GDM1 (cell line): ENCODE measurements at regions not wholly inside any gene's neighbourhood (a gene's known extent, or its start where the extent isn't known, plus 50 kb on each side); places are given as distances from the start of the nearest gene placed in this dataset.
"Not testable (repeated sequence)": the region's sequence is repeated elsewhere in the genome, so short reads cannot be mapped to it uniquely, and the experiment has no call there.

Source experiments
- DNase-seq: peaks from one replicate; lab custom pipeline; 2025; lab: John Stamatoyannopoulos, UW

DNA sequence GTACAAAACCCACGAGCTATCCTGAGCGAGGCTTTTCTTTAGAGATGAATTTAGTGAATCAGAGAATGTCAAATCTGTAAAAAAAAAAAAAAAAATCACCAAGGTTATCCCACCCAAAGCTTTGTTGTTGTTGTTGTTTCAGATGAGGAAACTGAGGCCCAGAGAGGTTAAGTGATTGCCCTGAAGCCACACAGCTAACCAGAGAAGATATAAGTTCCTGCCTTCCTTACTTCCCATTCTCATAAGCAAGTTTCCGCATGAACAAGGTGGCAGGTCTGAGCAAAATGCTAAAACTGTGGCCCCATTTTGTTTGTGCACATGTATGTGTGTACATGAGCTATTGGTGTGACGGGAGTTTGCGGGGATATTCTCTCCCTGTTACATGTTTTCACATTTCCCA lies 352.1 kb upstream of the ZFHX3 start:
- no peak for DNase-seq

DNA sequence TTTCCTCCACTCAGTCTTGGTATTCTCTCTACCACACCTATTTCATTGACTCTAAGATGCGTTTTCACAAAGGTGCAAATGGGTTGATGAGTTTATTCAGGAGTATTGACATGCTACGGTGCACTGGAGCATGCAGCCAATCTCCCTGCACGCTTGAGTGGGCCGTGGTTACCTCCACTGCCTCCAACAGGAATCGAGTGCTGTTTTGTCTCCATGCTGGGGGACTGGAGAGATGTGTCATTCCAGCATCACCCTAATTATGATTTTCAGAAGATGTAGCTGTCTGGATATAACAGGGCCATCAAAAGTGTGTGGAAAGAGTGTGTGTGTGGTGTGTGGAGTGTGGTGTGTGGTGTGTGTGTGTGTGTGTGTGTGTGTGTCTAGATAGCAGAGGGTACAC lies 351.6 kb upstream of the ZFHX3 start:
- DNase-seq, result no peak

DNA sequence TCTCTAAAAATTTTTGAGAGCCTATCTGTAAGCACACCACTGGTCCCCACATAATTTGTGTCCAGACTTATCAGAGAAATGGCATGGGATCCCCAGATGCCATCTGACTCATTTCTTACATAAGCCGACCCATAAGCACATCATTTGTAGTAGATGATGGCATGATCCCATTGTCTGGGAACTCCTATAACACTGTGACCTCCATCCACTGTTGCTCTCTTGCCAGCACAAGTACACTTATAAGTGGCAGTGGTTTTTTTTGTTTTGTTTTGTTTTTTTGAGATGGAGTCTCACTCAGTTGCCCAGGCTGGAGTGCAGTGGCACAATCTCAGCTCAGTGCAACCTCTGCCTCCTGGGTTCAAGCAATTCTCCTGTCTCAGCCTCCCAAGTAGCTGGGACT lies 350.7 kb upstream of the ZFHX3 start:
- not testable (repeated sequence) for DNase-seq

DNA sequence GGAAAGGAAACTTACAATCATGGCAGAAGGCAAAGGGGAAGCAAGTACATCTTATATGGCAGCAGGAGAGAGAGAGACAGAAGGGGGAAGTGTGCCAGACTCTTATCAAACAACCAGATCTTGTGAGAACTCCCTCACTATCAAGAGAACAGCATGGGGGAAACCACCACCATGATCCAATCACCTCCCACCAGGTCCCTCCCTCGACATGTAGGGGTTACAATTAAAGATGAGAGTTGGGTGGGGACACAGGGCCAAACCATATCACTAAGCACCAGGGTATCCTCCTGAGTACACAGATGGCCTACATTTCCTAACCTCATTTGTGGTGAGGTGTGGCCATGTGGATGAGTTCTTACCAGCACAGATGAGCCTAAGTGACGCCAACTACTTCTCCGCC lies 348.6 kb upstream of the ZFHX3 start:
- DNase-seq, result peak; percentile 83

DNA sequence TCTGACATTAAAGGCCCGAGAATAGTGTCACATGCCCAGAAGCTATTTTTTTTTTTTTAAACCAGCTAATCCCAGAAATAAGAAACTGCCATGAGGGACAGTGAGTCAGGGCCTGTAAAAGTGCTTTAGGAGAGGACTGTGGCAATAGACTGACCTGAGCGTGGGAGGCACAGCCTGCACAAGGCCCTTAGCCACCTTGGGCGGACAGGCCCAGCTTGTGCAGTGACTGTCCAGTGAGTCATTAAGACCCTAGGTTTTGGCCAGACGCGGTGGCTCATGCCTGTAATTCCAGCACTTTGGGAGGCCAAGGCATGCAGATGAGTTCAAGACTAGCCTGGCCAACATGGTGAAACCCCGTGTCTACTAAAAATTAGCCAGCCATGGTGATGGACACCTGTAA lies 343.0 kb upstream of the ZFHX3 start:
- no peak for DNase-seq

DNA sequence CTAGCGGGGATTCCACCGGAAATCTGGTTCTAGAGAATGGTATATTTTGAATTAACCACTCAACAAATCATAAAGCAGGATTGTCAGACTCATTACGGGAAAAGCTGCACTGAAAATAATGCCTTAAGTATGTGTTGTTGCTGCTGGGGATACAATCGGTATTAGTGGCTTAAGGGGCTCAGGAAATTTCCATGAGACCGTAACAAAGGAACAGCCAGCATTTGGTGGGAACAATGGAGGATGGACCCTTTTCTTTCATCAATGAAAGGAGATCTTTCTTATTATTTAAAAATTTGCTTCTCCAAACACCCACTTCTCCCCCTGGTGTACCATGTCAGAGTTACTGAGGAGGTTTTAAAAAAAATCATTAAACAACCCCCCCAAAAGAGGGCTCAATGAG lies 342.6 kb upstream of the ZFHX3 start:
- DNase-seq, result no peak

DNA sequence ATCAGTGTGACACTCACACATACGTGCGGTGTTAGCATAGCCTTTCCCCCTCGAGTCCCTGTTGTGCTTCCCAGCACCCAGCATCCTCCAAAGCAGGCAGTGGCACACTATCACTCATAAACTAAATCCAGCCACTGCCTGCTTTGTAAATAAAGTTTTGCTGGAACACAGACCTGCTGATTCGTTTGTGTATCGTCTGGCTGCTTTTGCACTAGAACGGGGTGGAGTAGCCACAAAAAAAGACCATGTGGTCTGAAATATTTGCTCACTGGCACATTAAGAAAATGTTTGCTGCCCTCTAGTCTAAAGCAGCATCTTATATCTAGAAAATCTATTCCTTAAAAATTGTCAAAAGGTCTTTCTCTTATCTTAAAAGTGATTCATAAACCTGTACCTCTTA lies 341.2 kb upstream of the ZFHX3 start:
- DNase-seq, result no peak

DNA sequence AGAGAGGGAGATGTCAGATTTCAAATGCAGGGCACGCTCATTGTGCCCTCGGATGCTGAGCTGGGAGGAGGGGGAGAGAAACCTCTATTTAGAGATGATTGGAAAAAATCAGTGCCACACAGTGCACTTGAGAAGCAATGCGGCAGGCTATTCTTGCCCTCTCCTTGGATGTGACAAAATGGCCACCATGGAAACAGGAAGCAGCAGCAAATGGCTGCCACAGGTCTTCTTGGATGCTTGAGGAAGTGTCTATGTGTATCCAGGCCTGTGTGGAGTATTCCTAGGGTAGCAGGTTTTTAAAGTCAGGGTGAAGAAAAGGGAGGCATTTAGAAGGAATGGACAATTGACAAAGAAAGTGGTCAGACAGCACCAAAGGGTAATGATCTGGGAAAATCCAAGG lies 340.1 kb upstream of the ZFHX3 start:
- no peak for DNase-seq

DNA sequence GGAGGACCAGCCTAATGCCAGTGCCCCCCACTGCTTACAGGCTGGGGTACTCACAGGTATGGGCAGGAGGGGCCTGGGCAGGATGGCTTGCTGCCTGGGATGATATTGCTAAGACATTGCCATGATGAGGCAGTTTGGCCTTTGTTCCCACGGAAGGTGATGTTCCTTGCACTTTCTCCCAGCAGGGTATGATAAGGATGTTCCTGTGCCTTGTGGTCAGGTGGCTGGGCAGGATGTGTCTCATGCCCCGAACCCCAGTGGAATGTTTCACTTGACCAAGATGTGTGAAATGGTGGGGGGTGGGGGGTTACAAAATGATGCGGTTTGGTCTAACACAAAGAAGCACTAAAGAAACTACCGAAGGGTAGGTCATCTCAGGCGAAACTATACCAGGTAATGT lies 337.8 kb upstream of the ZFHX3 start:
- no peak for DNase-seq

DNA sequence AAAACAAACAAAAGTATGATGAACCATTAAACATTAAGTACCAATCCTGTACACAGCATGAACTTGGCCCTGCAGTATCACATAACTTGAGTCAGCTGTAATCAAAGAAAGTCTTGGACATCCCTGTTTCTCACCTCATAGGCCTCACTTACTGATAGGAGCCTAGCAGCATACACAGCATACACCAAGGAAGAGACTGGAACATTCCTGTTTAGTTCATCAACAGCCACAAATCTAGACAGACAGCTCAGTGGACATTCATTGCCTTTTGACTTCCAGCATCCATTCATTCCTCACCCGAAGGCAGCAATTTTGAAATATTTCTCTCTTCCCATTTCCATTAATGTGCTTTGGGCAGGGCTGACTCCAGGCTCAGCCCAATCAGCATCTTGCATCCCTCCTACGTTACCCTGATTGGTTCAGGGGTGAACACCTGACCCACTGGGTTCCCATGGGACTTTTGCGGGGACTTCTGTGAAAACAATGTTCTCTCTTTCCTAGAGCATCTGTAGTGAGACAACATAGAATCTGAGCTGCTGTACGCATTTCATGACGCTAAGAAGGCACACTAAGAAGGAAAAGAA lies 336.7 kb upstream of the ZFHX3 start:
- no peak for DNase-seq

DNA sequence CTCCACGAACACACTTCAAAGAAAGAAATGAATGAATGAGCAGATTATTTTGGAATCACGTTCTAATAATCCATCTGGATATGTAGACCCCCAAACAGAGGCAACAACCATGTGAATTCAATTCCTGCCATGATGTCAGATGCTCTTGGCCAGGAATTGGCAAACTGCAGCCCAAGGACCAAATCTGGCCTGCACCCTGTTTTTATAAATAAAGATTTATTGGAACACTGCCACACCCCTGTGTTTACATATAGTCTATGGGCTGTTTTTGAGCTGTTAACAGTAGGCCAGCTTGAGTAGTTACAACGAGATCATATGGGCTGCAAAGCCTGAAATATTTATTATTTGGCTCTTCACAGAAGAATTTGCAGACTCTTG lies 336.0 kb upstream of the ZFHX3 start:
- DNase-seq, result no peak

DNA sequence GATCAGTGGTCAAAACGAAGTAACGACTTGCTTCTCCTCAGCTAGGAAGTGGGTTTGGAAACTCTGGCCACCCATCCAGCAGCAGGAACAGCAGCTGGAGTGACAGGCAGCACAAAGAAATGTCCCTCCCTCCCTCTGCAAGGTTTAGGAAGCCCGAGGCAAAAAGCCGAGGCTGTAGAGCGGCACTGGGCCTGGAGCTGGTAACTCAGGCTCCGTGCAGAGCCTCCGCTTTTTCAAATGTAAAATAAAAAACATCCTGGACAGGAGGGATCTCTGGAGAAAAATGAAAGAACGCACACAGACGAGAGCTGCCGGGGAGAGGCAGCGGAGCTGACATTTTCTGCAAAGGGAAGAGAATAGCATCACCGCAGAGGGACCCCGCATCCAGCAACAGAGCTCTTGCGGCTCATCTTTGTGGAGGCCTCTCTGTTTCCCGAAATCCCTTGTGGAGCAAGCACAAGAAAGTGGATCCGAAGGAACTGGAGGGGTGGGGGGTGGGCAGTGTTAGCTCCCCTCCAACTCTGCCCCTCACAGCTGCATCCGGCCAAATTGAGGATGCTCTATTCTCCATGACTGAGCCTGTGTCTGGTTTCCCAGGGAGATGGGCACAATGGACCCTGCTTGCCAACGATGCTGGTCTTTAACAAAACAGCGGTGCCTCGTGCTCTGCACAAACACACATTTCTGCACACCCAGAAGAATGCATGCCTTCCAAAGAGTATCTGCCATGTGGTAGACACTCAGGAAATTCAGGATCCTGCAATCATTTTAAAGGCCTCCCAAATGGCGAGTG lies 335.5 kb upstream of the ZFHX3 start:
- no peak for DNase-seq

DNA sequence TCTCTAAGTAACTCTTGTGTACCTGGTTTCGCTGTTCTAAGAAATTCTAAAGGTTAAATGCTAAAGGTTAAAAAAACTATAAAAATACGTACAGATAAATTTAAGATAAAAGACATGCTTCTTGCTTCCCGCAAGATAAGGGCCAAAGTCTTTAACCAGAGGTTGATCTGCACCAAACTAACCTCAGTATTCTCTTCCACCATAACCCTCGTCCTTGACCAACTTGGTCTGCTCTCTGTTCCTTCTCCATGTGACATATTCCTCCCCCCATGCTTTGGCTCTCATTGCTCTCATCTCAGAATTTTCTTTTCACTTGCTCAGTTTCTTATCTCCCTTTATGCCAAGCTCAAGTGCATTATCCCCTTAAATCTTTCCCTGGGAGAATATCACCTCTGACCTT lies 330.5 kb upstream of the ZFHX3 start:
- no peak for DNase-seq

DNA sequence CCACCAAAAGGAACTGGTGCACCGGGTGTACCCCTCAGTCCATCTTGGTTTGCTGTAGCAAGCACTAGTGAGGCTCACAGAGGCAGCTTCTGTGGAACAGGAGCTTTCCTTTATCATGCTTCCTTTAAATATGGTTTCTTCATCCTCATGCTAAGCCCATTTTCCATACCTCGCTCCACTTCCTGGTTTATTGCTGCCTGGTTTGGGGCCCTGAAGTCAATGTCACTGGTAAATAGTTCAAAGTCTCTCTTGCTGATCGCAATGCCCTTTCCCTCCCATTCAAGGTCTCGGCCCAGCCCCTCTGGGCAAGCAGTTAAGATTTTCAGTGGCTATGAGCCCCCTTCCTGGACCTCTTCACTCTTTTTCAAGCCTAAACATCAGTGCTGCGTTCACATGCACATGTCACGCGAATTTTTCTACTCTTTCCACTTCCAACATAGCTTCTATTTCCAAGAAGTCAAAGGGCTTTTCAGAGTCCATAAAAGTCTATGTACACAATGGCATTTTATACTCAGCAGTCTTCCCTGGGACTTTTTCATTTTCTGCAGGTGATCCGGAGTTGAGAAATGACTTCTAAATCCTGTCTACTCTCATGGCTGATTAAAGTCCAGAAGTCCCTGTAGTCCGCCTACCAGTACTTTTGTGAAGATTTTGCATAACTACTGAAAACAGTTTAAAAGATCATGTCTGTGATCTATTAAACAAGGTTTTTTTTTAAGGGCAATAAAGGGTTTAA lies 323.8 kb upstream of the ZFHX3 start:
- DNase-seq, result no peak

DNA sequence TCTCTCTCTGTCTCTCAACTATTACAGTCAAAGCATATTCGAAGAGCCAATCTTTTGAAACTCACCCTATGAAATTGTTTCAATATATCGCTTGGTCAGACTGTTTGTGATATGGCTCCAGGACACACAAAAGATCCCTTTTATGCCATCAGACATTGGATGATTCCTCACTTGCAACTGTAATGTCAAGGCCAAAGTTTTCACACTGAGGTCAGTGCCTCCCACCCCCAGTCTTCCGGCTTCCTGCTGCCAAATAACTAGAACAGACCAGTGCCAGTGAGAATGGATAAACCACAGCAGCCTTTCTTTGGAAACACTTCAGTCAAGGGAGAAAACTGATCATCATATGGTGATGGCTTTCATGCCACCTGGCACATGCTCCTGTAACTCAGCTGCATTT lies 321.9 kb upstream of the ZFHX3 start:
- DNase-seq, result no peak

DNA sequence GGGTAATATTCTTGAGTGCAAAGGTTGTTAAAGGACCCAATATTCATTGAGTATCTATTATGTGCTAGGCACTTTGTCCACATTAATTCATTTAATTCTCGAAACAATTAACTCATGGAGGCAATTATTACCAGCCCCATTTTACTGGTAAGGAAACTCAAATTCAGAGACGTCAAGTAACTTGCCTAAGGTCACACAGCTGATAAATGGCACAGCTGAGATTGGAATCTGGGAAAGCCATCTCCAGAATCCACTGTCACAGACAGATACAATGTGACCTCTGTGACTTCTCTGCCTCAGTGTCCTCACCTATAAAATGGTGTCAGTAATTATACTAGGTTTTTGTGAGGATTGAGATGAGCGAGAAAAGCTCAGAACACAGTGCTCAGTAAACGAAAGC lies 320.8 kb upstream of the ZFHX3 start:
- no peak for DNase-seq

DNA sequence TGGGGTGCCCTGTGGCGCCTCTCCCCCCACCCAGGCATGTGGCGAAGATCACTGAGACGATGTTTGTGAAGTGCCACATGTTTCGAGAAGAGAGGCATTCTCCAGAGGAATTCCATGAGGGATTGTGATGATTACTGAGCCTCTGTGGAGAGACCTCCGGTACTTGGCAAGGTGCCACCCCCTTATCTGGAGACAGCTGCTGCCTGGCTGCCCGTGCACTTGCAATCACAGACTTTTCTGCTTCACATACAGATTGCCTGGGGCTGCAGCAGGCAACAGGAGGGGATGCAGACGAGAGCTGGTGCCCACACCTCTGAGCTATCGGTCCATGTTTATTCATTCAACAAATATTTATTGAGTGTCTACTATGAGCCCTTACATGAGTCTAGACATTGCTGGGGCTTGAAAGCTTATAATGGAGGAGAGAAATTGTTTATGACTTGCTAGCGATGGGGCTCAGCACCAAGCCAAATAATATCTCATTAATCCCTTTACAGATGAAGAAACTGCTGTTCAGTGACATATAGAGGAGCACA lies 317.2 kb upstream of the ZFHX3 start:
- DNase-seq, result no peak

DNA sequence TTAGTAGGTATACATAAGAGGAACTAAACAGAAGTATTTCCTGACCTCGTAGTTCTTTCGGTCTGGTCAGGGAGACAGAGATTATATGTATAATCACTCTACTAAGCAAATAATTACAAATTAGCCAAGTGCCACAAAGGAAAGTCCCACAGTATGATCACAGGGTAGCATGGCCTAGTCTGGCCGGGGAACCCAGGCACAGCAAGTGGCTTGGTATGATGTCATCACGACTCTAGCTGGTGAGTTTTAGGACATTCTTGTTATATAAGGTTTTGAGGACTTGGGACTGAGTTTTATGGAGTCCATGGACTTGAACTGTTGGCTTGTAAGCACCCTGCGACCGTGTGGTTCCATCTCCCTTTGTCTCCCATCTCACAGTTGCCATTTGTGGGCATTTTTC lies 316.5 kb upstream of the ZFHX3 start:
- DNase-seq, result no peak

DNA sequence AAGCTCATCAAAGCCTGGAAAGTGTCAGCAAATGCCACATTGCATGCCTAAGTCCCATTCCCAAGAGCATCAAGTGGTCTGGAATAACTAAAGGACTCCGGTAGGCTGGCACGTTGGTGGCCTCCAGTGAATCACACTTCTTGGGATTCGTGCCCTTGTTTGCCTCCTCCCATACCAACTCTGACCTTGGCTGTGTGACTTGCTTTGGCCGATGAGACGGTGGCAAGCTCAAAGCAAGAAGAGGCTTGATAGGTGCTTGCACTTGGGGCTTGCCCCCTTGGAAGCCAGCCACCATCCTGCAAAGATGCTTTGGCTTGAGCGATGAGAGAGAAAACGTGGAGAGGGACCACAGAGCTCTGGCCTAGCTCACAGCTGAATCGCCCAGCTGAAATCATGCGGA lies 313.1 kb upstream of the ZFHX3 start:
- DNase-seq, result no peak

DNA sequence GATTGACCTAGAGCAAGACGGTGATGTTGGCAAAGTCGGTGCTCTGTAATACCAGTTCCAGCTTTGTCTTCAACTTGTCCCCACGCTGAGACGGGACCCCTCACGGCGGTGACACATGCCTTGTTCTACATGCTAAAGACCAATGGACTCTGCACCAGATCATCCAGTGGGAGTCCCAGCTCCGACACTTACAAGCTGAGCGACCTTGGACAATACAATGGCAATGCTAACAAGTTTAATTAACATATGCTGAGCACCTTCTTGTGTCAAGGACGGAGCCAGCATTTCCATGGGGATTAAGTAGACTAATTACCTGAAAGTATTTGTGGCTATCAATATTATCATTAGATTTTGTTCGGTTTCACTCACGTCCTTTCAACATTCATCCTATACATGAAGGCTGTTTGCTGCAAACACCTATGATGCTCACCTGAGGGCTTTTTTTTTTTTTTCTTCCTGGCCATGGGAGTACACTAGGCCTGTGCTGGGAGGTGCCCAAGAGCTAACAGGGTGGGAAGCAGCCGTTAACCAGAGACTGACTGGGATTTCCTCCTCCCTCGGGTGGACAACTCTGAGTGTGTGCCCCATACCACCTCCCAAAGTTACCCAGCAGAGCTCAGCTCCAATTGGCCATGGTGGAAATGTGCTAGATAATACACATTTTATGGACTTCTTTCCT lies 308.6 kb upstream of the ZFHX3 start:
- DNase-seq, result no peak

DNA sequence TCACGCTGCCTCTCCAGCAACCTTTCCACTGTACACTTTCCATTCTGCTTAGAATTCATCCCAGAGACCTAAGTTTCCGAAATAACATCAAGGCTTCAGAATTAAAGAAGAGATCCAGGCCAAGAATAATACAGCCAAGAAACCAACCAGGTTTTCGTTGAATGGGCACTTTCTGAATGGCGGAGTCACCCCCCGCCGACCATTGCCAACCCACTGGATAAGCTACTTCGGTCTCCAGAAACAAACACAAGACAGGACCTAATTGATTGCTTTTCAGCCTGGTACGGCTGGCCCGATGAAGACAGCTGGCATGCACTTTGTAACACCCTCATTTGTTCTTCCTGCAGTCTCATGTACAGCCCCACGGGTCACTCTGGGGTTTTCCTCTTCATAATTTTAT lies 308.1 kb upstream of the ZFHX3 start:
- DNase-seq, result no peak

DNA sequence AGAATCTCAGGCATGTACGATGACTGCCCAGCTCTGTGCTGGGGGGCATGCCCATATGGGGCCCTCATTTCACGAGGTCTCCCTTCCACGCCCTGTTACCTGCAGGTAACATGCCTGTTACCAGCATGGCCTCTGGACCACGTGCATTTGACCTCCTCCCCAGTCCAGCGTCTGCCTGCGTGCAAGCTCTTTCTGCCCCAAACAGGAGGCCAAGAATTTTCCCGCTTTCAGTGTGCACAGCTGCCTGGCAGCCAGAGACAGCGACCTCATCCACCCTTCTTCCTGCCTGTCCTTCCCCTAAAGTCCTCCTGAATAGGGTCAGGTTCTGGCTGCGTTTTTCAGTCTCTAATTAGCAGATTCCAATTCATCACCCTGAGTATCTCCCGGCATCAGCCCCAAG lies 306.5 kb upstream of the ZFHX3 start:
- DNase-seq, result no peak
